Epithelial cell of proximal tubule (primary cell): ENCODE measurements at regions not wholly inside any gene's neighbourhood (a gene's known extent, or its start where the extent isn't known, plus 50 kb on each side); places are given as distances from the start of the nearest gene placed in this dataset.
"Not testable (repeated sequence)": the region's sequence is repeated elsewhere in the genome, so short reads cannot be mapped to it uniquely, and the experiment has no call there.

ENCODE experiments used
- DNase-seq: peaks from one replicate; pipeline ENCODE4 v3.0.0-alpha.2; 2011; ENCODE audit warnings: low read depth
- H3K4me3 ChIP-seq: 2 replicates; pipeline ENCODE4 v1.5.1; 2011; ENCODE audit warnings: low read depth, mild to moderate bottlenecking, low read length
- TF ChIP-seq, protein P1 (sequence below): conservative IDR thresholded peaks from 2 replicates; pipeline ENCODE4 v1.5.1; 2012; ENCODE audit warnings: low read depth, mild to moderate bottlenecking, low read length

GRCh38 chr16:60142619-60143347, 1408.7 kb upstream of the GOT2 start:
- TF ChIP-seq, protein P1, sequence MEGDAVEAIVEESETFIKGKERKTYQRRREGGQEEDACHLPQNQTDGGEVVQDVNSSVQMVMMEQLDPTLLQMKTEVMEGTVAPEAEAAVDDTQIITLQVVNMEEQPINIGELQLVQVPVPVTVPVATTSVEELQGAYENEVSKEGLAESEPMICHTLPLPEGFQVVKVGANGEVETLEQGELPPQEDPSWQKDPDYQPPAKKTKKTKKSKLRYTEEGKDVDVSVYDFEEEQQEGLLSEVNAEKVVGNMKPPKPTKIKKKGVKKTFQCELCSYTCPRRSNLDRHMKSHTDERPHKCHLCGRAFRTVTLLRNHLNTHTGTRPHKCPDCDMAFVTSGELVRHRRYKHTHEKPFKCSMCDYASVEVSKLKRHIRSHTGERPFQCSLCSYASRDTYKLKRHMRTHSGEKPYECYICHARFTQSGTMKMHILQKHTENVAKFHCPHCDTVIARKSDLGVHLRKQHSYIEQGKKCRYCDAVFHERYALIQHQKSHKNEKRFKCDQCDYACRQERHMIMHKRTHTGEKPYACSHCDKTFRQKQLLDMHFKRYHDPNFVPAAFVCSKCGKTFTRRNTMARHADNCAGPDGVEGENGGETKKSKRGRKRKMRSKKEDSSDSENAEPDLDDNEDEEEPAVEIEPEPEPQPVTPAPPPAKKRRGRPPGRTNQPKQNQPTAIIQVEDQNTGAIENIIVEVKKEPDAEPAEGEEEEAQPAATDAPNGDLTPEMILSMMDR = no peak
- DNase-seq = no peak
- no peak overlapping the region for H3K4me3 ChIP-seq

DNA sequence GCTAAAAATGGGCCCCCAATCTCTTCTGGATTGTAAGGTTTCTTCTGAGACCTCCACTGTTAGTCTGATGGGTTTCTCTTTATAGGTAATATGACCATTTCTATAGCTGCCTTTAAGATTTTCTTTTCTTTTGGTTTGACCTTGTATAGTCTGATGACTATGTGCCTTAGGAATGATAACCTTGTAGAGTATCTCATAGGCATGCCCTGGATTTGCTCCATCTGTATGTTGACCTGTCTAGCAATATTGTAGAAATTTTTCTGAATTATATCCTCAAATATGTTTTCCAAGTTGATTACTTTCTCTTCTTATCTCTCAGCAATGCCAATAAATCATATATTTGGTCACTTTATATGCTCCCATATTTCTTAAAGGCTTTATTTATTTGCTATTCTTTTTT, 1403.8 kb upstream of the GOT2 start:
- no peak for DNase-seq
- H3K4me3 ChIP-seq = no peak overlapping the region
- TF ChIP-seq, protein P1 = no peak

- TF ChIP-seq, protein P1 = no peak
- DNase-seq = no peak
- no peak overlapping the region for H3K4me3 ChIP-seq
These were observed 1393.1 kb upstream of the GOT2 start for GRCh38 chr16:60127196-60127595.

GRCh38 chr16:60126115-60126514, 1392.0 kb upstream of the GOT2 start:
- not testable (repeated sequence) for DNase-seq, H3K4me3 ChIP-seq

GRCh38 chr16:60123392-60124023, 1389.4 kb upstream of the GOT2 start:
- H3K4me3 ChIP-seq = no peak overlapping the region
- no peak for DNase-seq
- TF ChIP-seq, protein P1 = no peak

DNA sequence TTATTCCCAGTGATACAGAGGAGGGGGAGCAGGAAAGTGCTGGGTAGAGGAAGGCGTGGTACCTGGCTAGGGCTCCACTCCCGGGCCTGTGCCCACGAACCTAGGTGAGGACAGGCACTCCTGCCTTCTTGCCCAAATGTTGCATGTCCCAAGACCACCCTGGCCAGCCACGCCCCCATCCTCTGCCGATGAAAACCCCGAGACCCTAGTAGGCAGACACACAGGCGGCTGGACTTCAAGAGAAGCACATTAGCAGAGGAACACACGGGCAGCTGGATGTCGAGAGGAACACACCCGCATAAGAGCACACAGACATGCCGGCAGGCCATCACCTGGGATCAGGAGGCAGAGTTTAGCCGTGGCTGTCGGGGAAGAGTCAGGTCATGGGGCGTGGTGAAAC, 1386.5 kb upstream of the GOT2 start:
- TF ChIP-seq, protein P1 = no peak
- no peak overlapping the region for H3K4me3 ChIP-seq
- DNase-seq = no peak

- TF ChIP-seq, protein P1 = no peak
- no peak overlapping the region for H3K4me3 ChIP-seq
- DNase-seq = no peak
These were observed 1376.4 kb upstream of the GOT2 start for GRCh38 chr16:60110531-60110930.
